GM12891 (cell line): ENCODE measurements at regions not wholly inside any gene's neighbourhood (a gene's known extent, or its start where the extent isn't known, plus 50 kb on each side); places are given as distances from the start of the nearest gene placed in this dataset.

Experiments
- POLR2A ChIP-seq: IDR thresholded peaks from 2 replicates; pipeline ENCODE4 v1.6.1; 2011; ENCODE audit warnings: low read depth, low read length, control low read depth
- POLR2AphosphoS5 ChIP-seq: IDR thresholded peaks from 2 replicates; pipeline ENCODE4 v1.6.1; 2011; ENCODE audit warnings: low read depth, low read length, control low read depth
- POU2F2 ChIP-seq: IDR thresholded peaks from 2 replicates; pipeline ENCODE4 v1.6.1; 2011; ENCODE audit warnings: low read depth, mild to moderate bottlenecking, control low read depth, low read length, moderate library complexity
- SPI1 ChIP-seq: IDR thresholded peaks from 2 replicates; pipeline ENCODE4 v1.6.1; 2011; ENCODE audit warnings: low read depth, low read length, control low read depth
- TAF1 ChIP-seq: IDR thresholded peaks from 2 replicates; pipeline ENCODE4 v1.6.1; 2011; ENCODE audit warnings: low read depth, low read length, control low read depth

DNA sequence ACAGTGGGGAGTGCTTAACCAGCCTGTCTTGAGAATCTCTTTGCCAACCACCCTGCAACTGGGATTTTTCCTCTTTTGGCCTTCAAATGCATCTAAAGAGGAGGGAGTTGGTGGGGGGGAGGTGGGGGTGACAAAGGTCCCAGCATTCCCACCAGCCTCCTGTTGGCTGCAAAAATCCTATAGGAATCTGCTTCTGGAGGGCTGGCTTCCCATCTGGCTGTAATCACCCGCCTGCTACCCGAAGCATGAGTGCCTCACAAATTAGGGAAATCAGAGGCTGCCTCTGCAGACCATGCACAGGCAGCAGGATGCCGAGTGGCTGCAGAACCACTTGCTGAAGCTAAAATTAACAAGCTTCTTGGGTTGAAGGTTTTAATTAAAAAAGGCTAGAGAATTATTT is 73.9 kb upstream of the WSCD2 start:
- TF ChIP-seq POLR2A = no peak
- no peak for TF ChIP-seq POLR2AphosphoS5
- TF ChIP-seq SPI1 = no peak
- TF ChIP-seq TAF1 = no peak
- TF ChIP-seq POU2F2 = no peak
